DMS53 treated with DMSO at 0.1 percent for 48 hours (cell line): ENCODE measurements at regions not wholly inside any gene's neighbourhood (a gene's known extent, or its start where the extent isn't known, plus 50 kb on each side); places are given as distances from the start of the nearest gene placed in this dataset.

ENCODE experiments used
- DNase-seq: peaks from one replicate; lab custom pipeline; 2025; ENCODE audit not compliant: unreplicated experiment; lab: John Stamatoyannopoulos, UW

GRCh38 chr6:14320332-14320731 lies 202.8 kb downstream of the CD83 start:
- DNase-seq, result no peak

DNA sequence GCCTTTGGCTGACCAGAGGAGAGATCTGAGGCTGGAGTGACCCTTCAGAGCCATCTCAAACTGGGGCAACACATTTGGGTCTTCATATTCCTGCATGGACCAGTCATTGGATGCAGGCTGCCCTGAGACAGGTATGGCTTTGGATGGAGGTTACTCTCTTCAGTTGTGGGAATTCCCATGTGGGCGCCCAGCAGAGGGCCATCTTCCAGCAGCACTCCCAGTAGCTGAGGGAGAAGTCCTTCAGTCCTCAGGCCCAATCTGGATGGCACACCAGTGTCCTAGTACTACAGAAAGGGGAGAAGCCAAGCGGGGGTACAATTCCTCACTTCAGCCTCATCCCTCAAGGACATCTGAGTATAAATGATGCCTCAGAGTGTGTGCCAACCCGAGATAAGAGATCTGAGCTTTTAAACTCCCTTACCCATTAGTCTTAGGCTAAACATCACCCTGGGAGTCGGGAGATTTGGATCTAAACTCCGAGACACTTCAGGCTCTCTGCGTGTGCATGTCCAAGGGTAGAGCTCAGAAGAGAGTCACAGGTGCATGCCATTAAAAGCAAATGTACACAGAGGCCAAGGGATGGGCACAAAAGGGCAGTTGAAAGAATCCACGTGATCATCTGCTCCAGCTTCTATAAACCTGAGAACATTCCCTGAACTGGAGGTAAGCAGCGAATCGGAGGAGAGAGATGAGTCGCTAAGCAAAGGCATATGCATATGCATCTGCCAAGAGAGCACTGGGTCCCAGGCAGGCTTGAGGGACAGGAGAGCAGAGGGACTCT lies 204.6 kb downstream of the CD83 start:
- DNase-seq, result peak; percentile 6

DNA sequence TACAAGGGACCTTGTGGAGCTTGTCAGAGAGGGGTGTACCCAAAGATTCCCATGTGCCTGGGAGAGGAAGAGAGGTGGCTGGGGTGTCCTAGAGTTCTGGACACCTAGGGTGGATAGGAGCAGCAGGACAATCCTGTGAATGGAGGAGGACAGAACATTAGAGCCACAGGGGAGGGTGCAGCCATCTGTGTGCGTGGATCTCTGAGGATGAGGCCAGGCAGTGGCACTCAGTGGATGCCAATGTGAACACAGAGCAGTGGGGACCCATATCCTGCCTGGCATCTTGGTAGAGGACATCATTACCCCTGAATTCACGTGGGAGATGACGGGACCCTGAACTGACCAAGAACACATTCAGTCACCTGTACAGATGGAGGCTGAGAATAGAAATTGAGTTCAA lies 205.3 kb downstream of the CD83 start:
- no peak for DNase-seq

- no peak for DNase-seq
Observed at GRCh38 chr6:14326774-14327173, 209.2 kb downstream of the CD83 start.

DNA sequence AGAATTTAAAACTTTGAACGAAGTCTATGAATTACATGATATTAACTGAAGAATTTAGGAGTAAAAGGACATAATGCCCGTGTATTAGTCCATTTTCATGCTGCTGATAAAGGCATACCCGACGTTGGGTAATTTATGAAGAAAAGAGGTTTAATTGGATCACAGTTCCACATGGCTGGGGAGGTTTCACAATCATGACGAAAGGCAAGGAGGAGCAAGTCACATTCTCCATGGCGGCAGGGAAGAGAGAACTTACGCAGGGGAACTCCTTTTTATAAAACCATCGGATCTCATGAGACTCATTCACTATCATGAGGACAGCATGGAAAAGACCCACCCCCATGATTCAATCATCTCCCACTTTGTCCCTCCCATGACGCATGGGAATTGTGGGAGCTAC lies 210.6 kb downstream of the CD83 start:
- no peak for DNase-seq

DNA sequence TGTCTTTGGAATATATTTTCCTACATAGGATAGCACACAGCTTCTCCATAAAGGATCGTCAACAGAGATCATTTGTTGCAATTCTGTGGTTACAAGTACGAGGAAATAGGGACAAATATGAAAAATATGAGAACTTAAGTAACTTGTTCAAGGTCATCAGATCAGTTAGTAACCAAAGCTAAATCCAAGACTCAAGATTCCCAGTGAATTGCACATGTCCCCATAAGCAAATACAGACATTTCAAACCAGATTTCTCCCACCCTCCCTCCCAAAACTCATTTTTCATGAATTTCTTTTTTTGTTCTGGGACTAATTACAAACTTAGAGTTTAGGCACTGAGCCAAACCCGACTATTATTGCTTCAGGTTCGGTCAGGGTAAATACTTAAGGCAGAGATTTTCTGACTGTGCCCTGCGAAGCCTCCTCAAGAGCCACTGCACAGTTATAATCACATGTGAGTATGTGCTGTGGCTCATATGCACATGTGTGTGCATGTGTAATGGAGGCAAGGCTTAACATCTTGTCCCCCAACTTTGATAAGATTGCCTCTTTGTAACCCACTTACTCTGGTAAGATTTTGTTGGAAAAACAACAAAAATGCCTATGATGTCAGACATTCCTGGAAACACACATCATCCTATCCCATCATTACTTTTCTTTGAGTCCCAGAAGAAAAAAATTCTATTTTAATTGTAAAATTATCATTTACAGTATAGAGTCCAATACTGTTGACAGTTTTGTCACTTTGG lies 216.2 kb downstream of the CD83 start:
- DNase-seq, result no peak

DNA sequence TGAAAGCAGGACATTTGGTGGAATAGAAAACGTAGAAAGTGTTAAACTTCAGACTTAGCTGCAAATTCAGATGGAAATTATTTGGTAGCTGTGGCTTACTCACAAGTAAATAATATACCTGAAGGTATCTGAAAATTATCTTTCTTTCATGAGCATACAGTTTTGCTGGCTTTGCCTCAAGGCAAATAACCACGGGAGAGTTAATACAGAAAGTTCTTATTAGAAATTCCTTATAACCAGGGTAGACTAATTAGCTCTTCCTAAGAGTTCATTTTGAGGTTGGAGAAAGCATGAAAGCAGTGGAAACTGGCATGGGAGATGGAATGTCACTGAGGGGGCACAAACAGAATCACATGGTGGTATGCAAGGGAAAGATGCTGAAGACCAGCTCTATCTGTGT lies 217.5 kb downstream of the CD83 start:
- DNase-seq, result no peak

GRCh38 chr6:14337152-14337551 lies 219.6 kb downstream of the CD83 start:
- no peak for DNase-seq

DNA sequence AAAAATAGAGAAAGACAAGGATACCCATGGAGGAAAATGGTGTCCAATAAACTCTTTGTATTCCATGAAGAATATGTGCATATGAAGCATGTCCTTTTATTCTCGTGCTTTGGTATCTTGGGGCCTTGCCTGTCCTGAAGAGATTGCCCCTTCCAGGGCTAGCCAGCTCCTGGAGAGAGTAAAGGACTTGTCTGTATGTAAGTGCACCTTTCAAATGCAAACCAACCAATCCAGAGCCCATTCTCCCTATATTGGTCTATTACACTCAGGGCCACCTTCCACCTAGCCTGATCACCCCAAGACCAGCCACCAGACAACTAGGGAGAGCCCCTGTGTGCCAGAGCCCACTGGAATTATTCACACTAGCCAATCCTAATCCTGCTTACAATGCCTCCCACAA lies 221.6 kb downstream of the CD83 start:
- DNase-seq, result no peak

DNA sequence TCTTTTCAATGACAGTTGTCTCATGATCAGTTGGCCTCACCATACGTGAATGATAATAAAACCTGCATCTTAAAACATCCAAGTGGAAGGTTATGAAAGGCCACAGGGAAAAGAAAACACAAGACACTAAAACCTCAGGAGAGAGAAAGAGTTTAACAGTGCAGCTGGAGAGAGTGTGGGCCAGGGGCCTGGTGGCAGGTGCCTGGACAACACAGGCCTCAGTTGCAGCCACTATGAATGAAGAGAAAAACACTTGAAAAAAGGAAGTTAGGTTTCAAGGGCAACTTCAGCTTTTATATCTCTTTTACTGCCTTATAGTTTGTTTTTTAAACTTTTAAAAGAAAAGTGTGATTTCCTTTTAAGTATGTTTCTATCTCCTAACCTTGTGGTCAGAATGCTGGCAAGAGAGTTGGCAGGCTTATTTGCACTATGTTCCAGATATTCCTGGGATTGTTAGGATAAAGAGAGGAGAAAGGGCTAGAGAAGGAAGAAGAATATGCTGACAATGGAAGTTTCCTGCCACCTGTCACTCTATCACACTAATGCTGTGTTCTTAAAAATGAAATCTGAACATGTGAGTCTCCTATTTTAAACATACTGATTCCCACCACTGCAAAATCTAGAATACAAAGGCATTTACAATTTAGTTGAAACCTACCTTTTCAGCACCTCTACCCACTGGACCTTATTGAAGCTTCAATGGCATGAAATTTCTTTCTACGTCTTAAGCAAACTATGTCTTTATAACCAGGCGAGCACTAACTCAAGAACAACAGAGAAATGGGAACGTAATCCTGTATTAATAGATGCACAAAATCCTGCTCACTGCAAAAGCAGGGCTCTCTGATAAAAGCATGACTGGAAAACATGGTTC lies 222.4 kb downstream of the CD83 start:
- no peak for DNase-seq

DNA sequence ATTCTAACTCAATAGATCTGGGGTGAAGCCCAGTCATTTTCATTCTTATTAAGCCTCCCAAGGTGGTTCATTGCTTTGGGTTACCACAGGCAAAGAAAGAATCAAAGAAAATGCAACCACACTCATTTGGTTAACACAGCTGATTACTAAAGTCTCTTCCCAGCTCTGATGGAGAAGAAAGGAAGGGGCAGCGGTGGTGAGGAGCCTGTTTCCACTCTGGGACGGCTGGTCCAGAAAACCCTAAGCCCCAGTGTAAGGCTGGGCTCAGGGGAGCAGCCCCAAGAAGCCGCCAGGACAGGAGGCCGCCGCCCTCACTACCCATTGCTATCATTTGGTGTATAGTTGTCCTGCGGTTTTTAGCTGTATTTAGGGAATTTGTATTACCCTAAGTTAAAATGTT lies 226.9 kb downstream of the CD83 start:
- DNase-seq, result no peak

DNA sequence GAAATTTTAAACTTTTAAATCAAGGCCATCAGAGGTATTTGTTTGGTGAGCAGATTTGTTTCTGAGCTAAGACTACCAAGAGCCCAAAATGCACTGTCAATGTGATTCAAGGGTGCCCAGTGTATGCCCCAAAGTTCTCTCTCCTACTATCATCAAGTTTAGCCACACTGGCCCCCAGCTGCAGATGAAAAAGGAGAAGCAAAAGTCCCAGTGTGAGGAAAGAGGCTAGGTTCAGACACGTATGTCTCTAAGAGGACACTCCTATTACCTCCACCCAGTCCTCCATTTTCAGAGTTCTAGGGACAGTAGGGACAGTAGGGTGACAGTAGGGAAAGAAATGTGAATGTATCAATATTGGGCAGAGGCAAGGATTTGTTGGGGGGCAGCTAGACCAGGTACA lies 230.8 kb downstream of the CD83 start:
- no peak for DNase-seq

DNA sequence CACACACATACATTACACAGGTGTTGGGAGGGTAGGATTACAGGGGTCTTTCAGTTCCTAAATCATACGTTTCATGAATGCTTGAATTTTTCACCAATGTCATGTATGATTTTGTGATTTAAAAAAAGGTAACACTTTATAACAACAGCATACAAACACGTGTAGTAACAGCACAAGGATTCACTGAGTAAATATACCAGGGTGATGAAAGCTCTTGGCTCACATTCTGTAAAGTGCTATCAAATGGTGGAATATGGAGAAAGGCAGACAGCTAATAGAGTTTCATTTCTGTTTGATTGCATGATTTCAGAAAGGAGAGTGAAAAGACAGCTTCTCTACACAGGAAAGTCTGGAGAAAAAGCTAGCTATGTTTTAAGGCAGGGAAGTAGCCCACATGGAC lies 231.9 kb downstream of the CD83 start:
- DNase-seq, result no peak

DNA sequence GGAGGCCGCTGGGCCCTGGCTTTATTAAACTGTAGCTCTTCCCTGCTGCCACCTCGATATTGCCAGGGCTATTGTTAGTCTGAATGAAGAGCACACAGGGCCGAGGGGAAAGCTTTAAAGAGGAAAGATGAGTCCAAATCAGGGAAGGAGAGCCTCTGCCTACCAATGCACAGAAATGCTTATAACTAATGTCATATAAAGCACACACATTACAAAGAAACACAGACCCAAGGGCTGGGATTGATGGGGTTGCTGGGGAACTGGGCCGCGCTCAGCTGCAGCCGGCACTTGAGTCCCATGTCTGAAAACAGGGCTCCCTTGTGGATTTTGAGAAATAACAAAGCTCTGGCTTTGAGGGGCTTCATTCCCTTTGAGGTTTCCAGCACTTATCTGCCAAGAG lies 232.6 kb downstream of the CD83 start:
- no peak for DNase-seq

- DNase-seq, result no peak
Observed at GRCh38 chr6:14353281-14353680, 235.7 kb downstream of the CD83 start.

GRCh38 chr6:14353798-14354197 lies 236.2 kb downstream of the CD83 start:
- no peak for DNase-seq

GRCh38 chr6:14354919-14355572 lies 237.5 kb downstream of the CD83 start:
- DNase-seq, result no peak

DNA sequence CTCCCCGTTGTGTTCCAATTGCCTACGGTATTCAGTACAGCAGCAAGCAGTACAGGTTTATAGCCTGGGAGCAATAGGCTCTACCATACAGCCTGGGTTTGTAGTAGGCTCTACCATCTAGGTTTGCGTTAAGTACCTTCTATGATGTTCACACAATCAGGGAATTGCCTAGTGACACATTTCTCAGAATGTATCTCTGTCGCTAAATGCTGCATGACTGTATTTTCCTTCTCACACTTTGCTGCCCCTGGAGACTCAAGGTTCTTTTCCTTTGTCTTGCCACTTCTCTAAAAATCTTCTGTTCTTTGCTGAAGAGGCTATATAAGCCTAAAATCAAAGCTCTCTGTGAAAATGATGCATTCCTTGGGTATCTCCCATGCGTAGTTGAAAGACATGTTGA lies 241.9 kb downstream of the CD83 start:
- no peak for DNase-seq

DNA sequence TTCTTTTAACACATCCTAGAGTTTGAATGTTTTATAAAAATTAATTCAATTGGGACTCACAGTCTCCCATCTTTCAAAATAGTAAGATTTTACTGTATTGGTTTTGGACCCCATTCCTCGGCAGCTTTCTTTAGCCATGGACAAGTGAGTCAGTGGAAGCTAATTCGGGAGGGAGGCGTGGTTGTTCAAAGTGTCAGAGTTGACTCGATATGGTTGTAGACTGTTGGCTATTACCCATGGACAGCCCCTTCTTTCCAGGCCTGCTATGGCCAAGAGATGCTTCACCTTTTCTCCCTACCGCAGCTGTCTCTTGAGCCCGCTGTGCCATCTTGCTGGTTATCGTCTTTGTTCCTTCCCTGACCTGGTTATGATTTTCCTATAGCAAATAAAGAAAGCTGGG lies 243.0 kb downstream of the CD83 start:
- no peak for DNase-seq

DNA sequence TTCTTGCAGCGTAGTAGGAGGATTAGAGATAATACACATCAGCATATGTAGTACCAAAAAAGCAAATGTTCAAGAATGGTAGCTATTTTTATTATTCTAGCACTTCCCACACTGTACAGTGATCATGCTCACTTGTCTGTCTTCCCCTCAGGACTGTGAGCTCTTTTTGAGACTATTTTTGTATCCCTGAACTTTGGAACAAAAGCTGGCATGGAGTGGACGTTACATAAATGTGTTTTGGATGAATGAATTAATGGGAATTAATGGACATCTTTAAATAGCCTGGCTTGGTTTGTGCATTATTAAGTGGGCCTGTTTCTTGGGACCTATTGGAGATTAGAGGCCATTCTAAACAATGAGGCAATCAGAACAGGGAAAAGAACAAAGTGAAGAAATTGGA lies 243.7 kb downstream of the CD83 start:
- DNase-seq, result no peak

DNA sequence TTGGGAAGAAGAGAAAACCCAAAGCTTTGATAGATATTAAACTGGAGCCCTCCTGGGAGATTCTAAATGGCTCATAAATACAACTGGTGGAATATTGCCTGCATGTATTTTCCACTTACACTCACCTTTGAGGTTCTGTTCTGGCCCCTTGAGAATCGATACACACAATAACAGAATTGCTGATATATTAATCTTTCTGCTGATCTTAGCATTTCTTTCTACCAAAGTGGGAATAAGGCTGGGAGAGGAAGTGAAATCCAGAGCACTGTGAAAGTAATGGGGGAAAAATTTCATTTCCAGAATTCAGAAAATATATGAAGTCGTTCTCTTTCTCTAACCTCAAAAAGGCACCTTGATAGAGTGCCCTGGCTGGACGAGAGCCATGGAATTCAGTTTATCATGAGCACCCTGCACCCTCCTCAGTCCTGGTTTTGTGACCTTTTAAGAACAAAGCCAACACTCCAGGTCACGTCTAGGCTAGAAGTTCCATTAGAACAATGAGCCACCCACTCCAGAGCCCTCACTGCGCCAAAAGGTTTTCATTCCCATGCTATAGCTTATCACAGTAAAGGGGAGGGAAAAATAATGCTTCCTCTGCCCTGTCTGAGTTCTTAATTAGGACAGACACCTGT lies 244.5 kb downstream of the CD83 start:
- DNase-seq, result no peak
